PC-9 (cell line): ENCODE measurements at regions not wholly inside any gene's neighbourhood (a gene's known extent, or its start where the extent isn't known, plus 50 kb on each side); places are given as distances from the start of the nearest gene placed in this dataset.

Experiments used
- BruUV-seq: library from RNA; stranded (reverse); fragments of 400-500 nt; replicated peaks from 2 replicates; lab custom pipeline; 2021; lab: Mats Ljungman, UMichigan
- CTCF ChIA-PET: fragments of 300-600 bp; sonication (Branson Sonifier 250); formaldehyde crosslinking; loops from one replicate; lab custom pipeline; 2022; ENCODE audit warnings: antibody characterized with exemption; lab: Charles Lee
- POLR2A ChIA-PET: fragments of 300-600 bp; sonication (Branson Sonifier 250); formaldehyde crosslinking; loops from one replicate; lab custom pipeline; 2022; ENCODE audit warnings: antibody characterized with exemption; ENCODE audit not compliant: unreplicated experiment; lab: Charles Lee
- DNase-seq, 2 experiments: peaks; one replicate each; pipeline versions ENCODE4 v3.0.0 to v3.0.0-alpha.2; 2015 to 2022; ENCODE audit warnings: mixed read lengths in 1 of 2
- H2AFZ ChIP-seq: fragments of 200-600 bp; sonication (generic); 2 replicates; pipeline ENCODE4 v1.8.1; 2017; ENCODE audit warnings: antibody characterized with exemption
- H3F3A ChIP-seq: fragments of 200-600 bp; sonication (generic); 2 replicates; pipeline ENCODE4 v1.8.1; 2017; ENCODE audit warnings: antibody characterized with exemption, mild to moderate bottlenecking, low read depth; ENCODE audit not compliant: insufficient read depth
- H3K27ac ChIP-seq: fragments of 200-600 bp; sonication (generic); 2 replicates; pipeline ENCODE4 v1.6.1; 2016; ENCODE audit warnings: mixed run types
- H3K27me3 ChIP-seq: fragments of 200-600 bp; sonication (generic); 2 replicates; pipeline ENCODE4 v1.6.1; 2016; ENCODE audit warnings: low read depth, mixed run types; ENCODE audit not compliant: insufficient read depth
- H3K36me3 ChIP-seq: fragments of 200-600 bp; sonication (generic); 2 replicates; pipeline ENCODE4 v1.6.1; 2016; ENCODE audit warnings: low read depth, mixed run types
- H3K4me1 ChIP-seq: fragments of 200-600 bp; sonication (generic); replicated peaks from 2 replicates; pipeline ENCODE4 v1.6.1; 2016; ENCODE audit warnings: mixed run types; ENCODE audit not compliant: insufficient read depth
- H3K4me2 ChIP-seq: fragments of 200-600 bp; sonication (generic); 2 replicates; pipeline ENCODE4 v1.6.1; 2017; ENCODE audit warnings: mixed run types
- H3K4me3 ChIP-seq: fragments of 200-600 bp; sonication (generic); 2 replicates; pipeline ENCODE4 v1.6.1; 2016; ENCODE audit warnings: mixed run types
- H3K79me2 ChIP-seq: fragments of 200-600 bp; sonication (generic); 2 replicates; pipeline ENCODE4 v1.6.1; 2017; ENCODE audit warnings: low read depth, mixed run types
- H3K9me2 ChIP-seq: fragments of 200-600 bp; sonication (generic); 2 replicates; pipeline ENCODE4 v1.8.1; 2017; ENCODE audit warnings: mild to moderate bottlenecking; ENCODE audit not compliant: insufficient read depth
- H3K9me3 ChIP-seq: fragments of 200-600 bp; sonication (generic); 2 replicates; pipeline ENCODE4 v1.8.1; 2016; ENCODE audit warnings: low read depth; ENCODE audit not compliant: insufficient read depth
- H4K20me1 ChIP-seq: fragments of 200-600 bp; sonication (generic); 2 replicates; pipeline ENCODE4 v1.8.1; 2017; ENCODE audit not compliant: insufficient read depth
- EZH2 ChIP-seq: fragments of 200-600 bp; sonication (generic); IDR thresholded peaks from 2 replicates; pipeline ENCODE4 v1.8.0; 2017; ENCODE audit warnings: antibody characterized with exemption, low read depth
- intact Hi-C: fragments of 100-400 bp; cut with micrococcal nuclease; formaldehyde crosslinking; loops from one replicate; pipeline ENCODE4 v1.10.0; 2022; ENCODE audit not compliant: unreplicated experiment
- TF ChIP-seq, protein P1 (sequence below): fragments of 200-600 bp; sonication (generic); conservative IDR thresholded peaks from 2 replicates; pipeline ENCODE4 v1.6.1; 2017; ENCODE audit warnings: mixed run types, antibody characterized with exemption, mild to moderate bottlenecking, moderate library complexity

DNA sequence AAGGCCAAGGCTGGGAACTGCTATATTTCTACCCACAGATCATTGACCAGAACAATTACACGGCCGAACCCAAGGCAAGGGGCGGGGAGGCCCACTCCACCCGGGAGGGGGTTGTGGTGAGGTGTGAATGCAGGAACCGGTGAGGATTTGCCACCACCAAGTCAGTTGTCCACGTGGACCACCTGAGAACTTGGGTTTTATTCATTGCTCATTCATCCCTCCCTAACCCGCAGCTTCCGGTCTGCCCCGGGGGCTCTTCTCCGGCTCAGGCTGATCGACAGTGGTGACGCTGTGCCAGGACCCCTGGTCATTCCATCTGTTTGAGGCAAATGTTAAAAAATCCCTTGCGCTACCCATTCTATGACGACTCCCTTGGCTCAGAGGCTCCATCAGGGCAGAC is 127.7 kb upstream of the RTL1 start:
- no peaks in the 10 kb centered on the region for H4K20me1 ChIP-seq
- peaks cover 91% of the 10 kb centered on the region for H3K27me3 ChIP-seq
- no peaks in the 10 kb centered on the region for H3K9me2 ChIP-seq
- TF ChIP-seq, protein P1, sequence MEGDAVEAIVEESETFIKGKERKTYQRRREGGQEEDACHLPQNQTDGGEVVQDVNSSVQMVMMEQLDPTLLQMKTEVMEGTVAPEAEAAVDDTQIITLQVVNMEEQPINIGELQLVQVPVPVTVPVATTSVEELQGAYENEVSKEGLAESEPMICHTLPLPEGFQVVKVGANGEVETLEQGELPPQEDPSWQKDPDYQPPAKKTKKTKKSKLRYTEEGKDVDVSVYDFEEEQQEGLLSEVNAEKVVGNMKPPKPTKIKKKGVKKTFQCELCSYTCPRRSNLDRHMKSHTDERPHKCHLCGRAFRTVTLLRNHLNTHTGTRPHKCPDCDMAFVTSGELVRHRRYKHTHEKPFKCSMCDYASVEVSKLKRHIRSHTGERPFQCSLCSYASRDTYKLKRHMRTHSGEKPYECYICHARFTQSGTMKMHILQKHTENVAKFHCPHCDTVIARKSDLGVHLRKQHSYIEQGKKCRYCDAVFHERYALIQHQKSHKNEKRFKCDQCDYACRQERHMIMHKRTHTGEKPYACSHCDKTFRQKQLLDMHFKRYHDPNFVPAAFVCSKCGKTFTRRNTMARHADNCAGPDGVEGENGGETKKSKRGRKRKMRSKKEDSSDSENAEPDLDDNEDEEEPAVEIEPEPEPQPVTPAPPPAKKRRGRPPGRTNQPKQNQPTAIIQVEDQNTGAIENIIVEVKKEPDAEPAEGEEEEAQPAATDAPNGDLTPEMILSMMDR, result no peak
- TF ChIP-seq EZH2, result no peak
- no peaks in the 10 kb centered on the region for H3K4me1 ChIP-seq
- no peak overlapping the region for H2AFZ ChIP-seq
- H3K79me2 ChIP-seq, result no peaks in the 10 kb centered on the region
- H3K27ac ChIP-seq, result no peak overlapping the region
- no peak for DNase-seq
- ChIA-PET POLR2A (no interaction called here), CTCF (no interaction called here)
- no peak overlapping the region for H3K4me2 ChIP-seq
- H3F3A ChIP-seq, result no peaks in the 10 kb centered on the region
- H3K4me3 ChIP-seq, result no peak overlapping the region
- no peaks in the 10 kb centered on the region for H3K9me3 ChIP-seq
- BruUV-seq, result no TSS peak
- no peaks in the 10 kb centered on the region for H3K36me3 ChIP-seq
- intact Hi-C loops, result no loop called here

DNA sequence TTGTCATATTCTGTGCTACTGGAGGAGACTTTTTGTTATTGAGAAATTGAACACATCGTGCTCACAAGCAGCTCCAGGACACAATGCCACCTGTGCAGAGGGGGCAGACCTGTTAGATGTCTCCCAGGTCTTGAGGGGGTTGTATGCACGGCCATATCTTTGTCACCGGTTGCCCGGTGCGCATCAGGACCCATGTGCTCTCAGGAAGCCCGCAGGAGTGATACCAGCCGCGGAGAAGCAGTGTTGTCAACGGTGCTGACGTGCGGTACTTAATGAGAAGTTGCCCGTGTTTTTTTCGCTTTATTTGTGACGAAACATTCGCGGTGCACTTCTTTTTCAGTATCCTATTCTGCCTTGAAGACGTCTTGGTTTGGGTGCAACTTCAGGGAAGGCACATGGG is 128.2 kb upstream of the RTL1 start:
- Histone ChIP-seq H2AFZ (no peak overlapping the region), H3K27me3 (peaks cover 91% of the 10 kb centered on the region), H3K27ac (no peak overlapping the region), H3K36me3 (no peaks in the 10 kb centered on the region), H3K4me1 (no peaks in the 10 kb centered on the region), H4K20me1 (no peaks in the 10 kb centered on the region), H3F3A (no peaks in the 10 kb centered on the region), H3K4me3 (no peak overlapping the region), H3K4me2 (no peak overlapping the region), H3K9me2 (no peaks in the 10 kb centered on the region), H3K79me2 (no peaks in the 10 kb centered on the region), H3K9me3 (no peaks in the 10 kb centered on the region)
- no TSS peak for BruUV-seq
- ChIA-PET CTCF (no interaction called here), POLR2A (no interaction called here)
- no peak for TF ChIP-seq EZH2
- TF ChIP-seq, protein P1, result no peak
- no peak for DNase-seq
- intact Hi-C loops, result no loop called here

DNA sequence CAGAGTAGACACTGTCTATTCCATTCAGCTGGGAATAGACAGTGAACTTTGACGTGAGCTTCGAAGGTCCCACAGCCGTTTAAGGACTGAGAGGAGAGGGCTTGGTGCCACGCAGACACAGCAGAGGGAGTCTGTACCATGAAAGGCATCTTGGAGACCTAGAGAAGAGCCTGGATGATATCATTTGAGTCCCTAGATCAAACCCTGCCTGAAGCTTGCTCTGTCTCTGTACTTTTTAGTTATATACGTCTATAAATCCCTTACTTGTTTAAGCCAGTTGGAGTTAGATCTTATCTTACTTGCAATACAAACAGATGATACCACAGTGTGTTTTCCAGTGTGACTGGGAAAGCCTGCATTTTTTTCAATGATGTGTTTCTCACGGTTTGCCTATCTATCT is 128.9 kb upstream of the RTL1 start:
- H3K4me3 ChIP-seq, result no peak overlapping the region

More for the DNA sequence above, 128.9 kb upstream of the RTL1 start:
- Histone ChIP-seq H3K79me2 (no peaks in the 10 kb centered on the region), H3F3A (no peaks in the 10 kb centered on the region), H3K4me2 (no peak overlapping the region), H3K9me3 (no peaks in the 10 kb centered on the region), H2AFZ (no peak overlapping the region), H4K20me1 (no peaks in the 10 kb centered on the region), H3K9me2 (no peaks in the 10 kb centered on the region), H3K27ac (no peak overlapping the region), H3K36me3 (no peaks in the 10 kb centered on the region), H3K27me3 (peaks cover 91% of the 10 kb centered on the region), H3K4me1 (no peaks in the 10 kb centered on the region)
- no TSS peak for BruUV-seq
- DNase-seq, result no peak
- no peak for TF ChIP-seq EZH2
- TF ChIP-seq, protein P1, result no peak
- ChIA-PET POLR2A (no interaction called here), CTCF (no interaction called here)
- intact Hi-C loops, result no loop called here
